ENCODE measurements at regions not wholly inside any gene's neighbourhood (a gene's known extent, or its start where the extent isn't known, plus 50 kb on each side); places are given as distances from the start of the nearest gene placed in this dataset.
"Not testable (repeated sequence)": the region's sequence is repeated elsewhere in the genome, so short reads cannot be mapped to it uniquely, and the experiment has no call there.

DNA sequence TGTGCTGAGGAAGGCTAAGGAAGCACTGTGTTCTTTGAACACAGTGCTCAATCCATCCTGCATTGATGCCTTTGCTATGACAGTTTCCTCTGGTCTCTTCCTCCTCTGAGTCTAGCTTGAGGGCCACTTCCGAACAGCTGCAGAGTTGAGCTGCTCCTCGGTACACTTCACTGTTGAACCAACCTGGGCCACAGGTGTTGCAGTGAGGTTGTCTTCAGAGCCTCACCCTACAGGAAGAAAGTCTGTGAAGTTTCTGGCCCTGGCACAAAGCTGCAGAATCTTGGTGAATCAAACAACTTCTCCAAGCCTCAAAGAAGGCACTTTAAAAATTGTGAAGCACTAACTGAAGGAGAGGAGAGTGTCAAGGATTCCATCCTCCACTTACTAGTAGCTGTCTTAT, 394.0 kb downstream of the KCNRG start:
- intact Hi-C loops (cut with DNase I) = no loop called here
- DNase-seq (ENCODE audit: low spot score) = no peak

DNA sequence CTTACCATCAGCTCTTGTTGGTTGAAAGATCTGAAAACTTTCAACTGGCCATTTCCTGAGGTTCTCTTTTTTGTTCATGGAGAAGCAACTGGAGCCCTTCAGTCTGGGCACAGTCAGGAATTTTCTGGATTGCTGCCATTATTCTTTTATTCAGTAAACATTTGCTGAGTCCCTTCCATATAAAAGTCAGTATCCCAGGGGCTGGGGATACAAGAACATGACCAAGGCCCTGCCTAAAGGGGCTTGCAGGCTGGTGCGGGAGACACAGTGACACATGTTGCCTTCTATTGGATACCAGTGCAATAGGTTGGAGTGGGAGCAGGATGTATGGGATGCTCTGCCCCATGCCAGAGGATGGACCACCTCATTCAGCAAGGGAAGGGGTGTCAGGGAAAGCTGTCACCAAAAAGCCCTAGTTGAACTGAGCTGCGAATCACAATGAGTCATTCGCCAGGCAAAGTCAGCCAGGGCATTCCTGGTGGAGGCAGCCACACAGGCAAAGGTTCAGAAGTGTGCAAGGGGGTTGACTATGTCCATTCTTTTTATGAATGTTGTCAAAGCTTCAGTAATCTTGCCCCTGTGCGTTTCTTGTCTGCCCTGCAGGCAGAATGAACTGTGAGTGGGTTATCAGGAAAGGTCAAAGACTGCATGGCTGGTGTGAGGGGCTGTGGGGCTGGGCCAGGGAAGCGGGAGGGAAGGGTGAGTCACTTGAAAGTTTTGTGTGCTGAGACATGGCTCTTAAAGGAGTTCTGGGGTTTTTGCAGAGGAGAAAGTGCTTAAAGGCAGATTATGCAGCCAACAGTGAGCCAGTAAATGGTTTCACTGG, 395.9 kb downstream of the KCNRG start:
- intact Hi-C loops (cut with DNase I) = no loop called here
- DNase-seq (ENCODE audit: low spot score) = peak; percentile 84

DNA sequence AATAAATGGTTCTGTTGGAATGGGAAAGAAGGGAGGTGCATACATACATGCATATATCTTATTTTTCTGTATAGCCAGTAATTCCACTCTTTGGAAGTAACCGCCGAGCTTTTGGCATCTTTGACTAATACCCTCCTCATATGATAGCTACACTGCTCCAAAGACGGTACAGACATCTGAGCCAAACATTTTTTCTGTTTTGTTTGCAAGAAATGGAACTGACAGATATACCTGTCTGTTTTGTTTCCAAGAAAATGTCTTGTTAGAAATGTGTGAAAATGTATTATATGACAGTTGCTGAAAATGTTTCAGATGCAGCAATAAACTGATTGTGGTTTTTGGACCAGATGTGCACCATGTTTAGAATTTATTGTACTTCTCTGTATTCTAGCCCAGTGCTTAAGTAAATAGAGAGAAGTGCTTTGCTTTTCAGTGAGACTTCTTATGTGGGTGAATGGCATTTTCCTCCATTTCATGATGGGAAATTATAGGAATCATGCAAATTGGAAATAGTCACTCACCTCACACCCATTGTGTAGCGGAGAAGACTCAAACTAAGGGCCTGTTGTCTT, 396.9 kb downstream of the KCNRG start:
- intact Hi-C loops (cut with DNase I) = no loop called here

DNA sequence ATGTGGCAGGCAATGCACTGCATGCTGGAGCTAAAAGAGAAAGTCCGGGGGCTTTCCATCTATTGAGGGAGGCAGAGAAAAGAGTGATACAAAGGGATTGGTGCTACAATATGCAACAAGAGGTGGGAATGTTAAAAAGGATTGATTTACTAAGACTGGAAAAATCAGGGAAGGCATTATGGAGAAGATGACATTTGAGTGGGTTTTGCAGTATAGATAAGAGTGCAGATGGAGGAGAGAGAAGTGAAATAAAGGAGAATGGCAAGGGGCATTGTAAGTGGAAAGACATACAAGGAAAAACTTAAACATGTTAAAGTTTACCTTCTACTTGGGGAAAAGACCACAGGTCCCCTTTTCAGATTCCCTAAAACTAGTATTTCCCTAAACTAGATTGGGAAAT, 399.4 kb downstream of the KCNRG start:
- intact Hi-C loops (cut with DNase I) = no loop called here
- DNase-seq (ENCODE audit: low spot score) = no peak

More for the DNA sequence above, 396.9 kb downstream of the KCNRG start:
- DNase-seq (ENCODE audit: low spot score) = no peak

DNA sequence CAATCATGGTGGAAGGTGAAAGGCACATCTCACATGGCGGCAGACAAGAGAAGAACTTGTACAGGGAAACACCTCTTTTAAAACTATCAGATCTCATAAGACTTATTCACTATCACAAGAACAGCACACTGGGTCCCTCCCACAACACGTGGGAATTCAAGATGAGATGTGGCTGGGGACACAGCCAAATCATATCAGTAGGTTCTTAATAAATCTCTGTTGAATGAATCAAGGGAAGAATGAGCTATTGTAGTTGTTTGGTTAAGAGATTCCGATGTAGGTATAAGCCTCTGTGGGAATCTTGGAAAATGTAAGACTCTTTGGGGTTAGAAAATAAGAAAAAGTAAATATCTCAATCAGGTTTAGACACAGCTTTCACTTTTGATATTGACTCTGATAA, 400.2 kb downstream of the KCNRG start:
- DNase-seq (ENCODE audit: low spot score) = no peak
- intact Hi-C loops (cut with DNase I) = no loop called here

DNA sequence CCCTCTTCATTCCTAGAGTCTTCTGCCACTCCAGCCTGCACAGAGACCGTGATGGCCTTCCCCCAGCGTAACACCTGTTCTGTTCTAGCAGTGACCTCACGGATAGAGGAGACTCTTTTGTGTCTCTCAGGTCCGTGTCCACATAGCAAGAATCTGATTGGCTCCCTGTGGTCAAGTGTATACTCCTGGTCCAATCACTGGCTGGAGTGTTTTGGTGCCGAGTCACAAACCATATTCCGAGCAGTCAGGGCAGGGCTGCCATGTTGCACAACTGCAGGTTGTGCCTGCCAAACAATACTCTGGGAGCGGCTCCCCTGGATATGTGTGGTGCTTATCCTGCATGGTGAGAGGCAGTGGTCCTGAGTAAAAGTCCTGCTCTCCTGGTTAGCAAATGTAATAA, 402.4 kb downstream of the KCNRG start:
- intact Hi-C loops (cut with DNase I) = no loop called here
- DNase-seq (ENCODE audit: low spot score) = no peak

DNA sequence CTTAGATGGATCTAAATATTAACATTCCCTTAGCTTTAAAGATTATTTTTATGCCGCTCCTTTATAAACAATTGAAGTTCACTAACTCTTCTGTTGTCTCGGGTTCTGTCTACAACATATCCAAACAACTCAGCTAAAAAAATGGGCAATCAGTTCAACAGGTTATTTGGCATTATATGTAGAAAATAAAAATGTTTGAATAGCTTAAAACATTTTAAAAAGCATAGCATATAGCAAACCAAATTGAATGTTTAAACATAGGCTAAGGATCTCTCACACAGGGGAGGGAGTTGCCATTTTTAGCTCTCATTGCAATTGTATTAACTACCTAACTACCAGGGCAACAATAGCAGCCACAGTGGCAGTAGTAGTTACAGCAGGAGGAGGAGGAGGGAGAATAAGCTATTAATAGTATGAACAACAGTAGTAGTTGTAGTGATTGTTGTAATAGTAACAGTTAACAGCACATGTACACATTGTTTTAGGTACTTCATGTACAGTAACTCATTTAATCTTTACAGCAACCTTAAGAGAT, 404.2 kb downstream of the KCNRG start:
- intact Hi-C loops (cut with DNase I) = no loop called here
- DNase-seq (ENCODE audit: low spot score) = no peak

DNA sequence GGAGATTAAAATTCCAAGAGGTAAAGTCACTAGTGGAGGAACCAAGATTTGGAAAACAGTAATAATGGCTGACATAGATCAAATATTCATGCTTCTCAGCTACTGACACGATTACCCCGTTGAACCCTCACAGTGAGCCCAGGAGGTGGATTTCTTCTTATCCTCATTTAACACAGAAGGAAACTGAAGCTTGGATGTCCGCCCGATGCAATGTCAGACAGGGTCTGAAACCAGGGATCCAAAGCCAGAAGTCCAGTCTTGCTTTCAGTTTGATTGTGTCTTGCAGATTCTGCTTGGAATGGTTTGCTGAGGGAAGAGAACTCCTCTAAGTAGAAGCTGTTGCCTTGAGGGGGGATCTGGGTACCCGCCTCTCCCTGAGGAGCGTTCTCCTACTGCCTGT, 404.7 kb downstream of the KCNRG start:
- DNase-seq (ENCODE audit: low spot score) = no peak
- intact Hi-C loops (cut with DNase I) = no loop called here

DNA sequence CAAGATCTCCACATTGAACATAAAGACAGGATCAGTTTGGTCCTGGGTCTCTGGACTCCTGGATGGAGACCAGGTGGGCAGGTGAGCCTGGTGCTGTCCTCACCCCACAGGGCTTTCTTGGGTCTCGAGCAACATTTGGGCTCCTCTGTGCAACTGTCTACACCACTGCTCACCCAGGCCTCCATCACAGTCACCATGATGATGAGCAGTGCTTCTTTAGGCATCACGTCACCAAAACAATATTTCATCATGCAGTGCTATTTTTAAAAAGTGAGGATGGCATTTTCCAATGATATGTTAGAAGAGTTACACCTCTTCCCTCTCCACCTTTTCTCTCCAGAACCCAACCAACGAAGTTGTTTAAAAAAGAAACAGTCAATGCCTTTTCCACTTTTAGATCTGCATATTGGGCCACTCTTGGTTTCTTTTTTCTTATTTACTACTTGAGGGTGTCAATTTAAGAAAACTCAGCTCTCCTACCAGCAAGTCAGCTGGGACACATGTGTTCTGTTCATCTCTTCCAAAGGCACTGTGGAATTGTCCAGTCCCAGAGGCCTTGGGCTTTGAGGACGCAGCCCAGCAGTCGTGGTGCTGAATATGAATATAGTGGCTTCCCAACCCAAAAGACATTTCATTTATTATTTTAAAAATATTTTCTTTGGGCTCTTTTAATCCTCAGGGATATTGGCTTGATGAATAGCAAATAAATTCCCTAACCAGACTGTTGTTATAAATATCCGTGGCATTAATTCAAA, 405.7 kb downstream of the KCNRG start:
- no peak for DNase-seq (ENCODE audit: low spot score)
- intact Hi-C loops (cut with DNase I) = no loop called here

DNA sequence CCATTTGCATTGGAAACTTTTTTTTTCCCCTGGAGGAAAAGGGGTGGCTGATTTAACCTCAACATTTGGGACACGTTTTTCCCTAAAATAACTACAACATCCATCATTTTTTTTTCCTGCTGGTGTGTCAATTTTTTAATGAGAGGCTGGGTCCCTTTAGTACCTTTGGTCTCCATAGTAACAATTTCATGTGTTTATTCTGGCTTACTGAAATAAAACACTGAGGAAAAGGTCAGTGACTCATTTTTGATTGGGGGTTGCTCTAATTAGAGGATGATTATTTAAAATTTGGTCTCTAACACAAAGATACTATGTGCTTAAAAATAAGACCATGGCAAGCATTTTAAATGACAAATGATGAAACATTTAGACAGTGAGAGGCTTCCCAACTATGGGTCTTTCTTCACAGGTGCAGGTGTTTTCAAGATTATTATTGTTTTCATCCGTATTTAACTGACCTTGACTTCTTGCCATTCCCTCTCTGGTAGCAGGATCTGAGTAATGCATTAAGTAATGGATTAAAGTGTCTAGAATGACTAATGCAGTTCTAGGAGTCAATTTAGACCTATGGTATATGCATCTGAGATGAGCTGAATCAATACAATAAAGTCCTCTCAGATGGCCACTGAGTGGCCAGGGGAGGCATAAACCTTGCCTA, 406.4 kb downstream of the KCNRG start:
- no peak for DNase-seq (ENCODE audit: low spot score)
- intact Hi-C loops (cut with DNase I) = loop anchor here in 1 of 2 donors (1.0 kb wide), 1 partner anchor 25 kb away; no protein-coding TSS in a partner anchor

DNA sequence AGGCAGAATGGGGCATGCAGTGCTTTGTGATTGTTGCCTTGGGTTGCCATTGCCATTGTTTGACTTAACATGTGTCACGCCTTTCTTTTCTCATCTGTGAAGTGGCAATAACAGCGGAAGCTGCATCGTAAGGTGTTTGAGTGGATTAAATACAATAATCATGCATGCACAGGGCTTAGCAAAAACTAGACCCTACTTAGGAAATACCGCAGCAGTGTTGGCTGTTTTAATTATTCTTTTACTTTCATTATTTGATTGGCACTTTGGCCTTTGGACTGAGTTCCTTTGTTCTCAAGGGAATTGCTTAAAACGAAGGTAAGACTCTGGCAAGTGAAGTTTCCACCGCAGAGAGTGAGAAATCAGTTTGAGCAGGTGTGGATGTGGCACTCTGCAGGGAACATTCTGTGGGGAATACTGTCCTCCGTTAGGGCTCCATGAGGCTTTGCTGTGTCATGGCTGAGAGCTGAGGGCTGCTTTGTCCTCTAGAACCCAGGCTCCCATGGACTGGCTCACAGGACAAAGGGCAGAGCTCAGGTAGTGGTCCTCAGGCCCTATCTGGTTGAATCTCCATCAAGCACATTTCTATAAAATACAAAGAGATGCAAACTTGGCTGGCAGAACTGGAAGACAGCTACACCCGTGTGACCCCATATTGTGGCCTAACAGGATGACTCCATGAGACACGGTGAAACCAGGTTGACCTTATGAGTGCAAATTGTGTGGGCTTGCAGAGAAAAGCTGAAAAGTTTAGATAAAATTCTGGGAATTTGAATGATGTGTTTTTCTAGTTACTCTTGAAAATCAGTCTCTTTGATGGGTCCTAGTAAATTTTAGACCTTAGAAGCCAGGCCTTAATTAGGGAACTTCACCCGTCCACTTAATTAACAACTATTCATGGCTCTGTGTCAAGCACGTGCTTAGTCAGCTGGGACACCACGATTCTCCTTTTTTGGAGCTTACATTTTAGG, 407.2 kb downstream of the KCNRG start:
- DNase-seq (ENCODE audit: low spot score) = no peak
- intact Hi-C loops (cut with DNase I) = loop anchor here in 1 of 2 donors (1.0 kb wide), 1 partner anchor 26 kb away; no protein-coding TSS in a partner anchor

DNA sequence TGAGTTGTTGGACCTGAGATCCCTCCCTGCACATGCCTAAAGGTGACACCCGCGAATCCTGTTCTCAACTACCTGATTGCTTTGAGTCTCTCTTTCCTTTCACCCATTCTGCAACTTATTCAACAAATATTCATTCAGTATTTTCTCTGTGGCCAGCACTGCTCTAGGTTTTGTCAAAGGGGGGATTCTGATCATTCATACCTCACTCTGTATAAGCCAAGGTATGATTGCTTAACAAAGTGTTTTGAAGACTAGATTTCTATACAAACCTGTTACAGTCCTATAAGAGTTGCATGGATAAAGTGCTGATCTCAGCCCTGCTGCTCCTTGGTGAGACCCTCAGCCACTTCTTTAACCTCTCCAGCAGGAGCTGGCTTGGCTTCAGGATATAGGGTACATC, 409.7 kb downstream of the KCNRG start:
- no peak for DNase-seq (ENCODE audit: low spot score)
- intact Hi-C loops (cut with DNase I) = no loop called here

DNA sequence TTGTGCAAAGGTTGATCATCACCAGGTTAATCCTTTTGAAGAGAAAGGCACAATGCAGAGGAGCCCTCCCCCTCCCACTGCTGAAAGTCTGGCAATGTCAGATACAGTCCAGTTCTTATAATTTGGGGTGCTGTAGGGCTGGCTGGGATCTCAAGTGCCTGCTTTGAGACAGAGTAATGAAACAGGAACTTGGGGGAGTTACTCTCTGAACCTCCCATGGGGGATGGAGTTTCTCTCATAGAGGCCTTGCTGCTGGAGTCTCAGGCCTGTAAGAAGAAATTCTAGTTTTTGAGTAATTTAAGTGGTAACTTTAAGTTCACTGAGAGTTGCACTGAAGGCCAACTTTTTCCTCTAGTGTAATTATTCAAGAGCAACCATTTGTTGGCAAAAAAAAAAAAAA, 410.5 kb downstream of the KCNRG start:
- intact Hi-C loops (cut with DNase I) = no loop called here
- no peak for DNase-seq (ENCODE audit: low spot score)

DNA sequence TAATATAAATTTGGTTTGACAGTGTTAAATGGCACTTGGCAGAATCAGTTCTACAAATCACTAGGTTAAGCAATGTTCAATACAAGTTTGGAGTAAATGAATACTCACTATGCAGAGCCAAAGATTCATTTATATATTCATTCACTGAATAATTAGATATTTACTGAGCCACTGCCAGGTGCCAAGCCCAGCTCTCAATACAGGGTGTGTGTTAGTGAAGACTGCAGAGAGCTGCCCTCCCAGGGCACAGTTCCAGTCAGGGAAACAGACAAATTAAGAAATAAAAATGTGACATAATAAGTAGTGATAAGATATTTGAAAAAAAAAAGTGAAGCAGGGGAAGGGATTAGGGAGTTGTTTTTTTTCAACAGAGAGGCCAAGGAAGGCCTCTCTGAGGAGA, 411.7 kb downstream of the KCNRG start:
- intact Hi-C loops (cut with DNase I) = no loop called here
- no peak for DNase-seq (ENCODE audit: low spot score)

DNA sequence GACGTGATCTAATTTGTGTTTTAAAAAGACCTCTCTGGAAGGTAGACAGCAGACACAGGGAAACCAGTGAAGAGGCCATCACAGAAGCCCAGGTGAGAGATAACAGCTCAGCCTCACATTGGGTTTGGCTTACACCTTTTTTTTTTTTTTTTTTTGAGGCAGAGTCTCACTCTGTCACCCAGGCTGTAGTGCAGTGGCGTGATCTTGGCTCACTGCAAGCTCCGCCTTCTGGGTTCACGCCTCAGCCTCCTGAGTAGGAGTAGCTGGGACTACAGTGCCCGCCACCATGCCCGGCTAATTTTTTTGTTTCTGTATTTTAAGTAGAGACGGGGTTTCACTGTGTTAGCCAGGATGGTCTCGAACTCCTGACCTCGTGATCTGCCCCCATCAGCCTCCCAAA, 412.3 kb downstream of the KCNRG start:
- DNase-seq (ENCODE audit: low spot score); intact Hi-C loops (cut with DNase I): not testable (repeated sequence)

DNA sequence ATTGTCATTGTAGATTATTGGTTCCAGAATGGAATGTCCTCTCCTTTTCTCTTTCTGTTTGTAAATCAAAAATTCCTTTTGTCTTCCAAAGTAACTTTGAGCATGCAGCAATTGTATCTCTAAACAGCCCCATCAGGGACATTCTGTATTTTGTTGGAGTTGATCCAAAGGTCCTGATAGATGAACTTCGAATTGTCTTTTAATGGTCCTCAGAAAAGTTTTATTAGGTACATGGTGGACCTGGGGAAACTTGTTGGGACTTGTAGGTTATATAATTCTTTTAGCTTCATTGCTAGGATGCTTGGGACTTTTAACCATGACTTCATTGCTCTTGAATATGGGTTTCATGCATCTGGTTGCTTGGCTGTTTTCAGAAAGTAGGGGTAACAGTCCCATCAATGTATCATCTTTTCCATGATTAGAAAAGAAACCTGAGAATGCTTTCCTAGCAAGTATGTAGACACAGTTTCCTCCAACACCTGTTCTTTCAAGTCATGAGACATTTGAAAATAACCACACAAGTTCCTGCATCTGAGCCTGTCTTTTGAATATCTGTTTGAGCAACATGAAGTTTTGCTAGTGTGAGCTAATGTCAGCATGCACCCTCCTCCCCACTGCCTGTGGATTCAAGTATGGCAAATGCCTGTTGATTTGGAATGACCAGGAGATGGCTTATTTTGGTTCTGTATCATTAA, 413.1 kb downstream of the KCNRG start:
- intact Hi-C loops (cut with DNase I) = no loop called here
- DNase-seq (ENCODE audit: low spot score) = no peak

DNA sequence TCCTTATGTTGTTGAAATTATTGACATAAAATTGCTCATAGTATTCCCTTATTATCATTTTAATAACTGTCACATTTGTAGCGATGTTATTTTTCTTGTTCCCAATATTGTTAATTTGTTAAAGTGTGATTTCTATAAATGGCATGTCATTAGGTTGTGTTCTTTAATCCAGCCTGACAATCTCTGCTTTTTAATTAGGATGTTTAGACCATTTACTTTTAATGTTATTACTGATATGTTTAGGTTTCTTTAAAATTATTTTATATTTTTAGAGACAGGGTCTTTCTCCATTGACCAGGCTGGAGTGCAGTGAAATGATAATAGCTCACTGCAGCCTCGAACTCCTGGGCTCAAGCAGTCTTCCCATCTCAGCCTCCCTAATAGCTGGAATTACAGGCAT, 408.5 kb downstream of the DLEU7 start:
- intact Hi-C loops (cut with DNase I) = no loop called here
- no peak for DNase-seq (ENCODE audit: low spot score)

DNA sequence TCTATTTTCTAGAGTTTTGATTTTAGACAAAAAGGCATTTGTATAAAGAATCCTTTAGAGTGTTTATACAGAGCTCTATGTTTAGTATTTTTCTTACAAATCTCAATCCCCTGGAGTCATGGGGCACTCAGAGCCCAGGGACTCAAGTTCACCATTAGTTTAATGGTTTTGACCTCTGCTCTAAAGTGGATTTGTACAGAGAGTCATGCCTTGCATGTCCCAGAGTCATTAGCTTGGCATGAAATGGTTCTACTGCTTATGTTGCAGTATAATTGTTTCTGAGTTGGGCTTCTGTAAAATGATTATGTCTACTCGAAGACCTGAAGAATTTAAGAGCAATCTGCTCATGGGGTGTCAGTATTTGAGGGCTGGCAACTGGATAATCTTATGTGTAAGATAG, 406.2 kb downstream of the DLEU7 start:
- DNase-seq (ENCODE audit: low spot score) = no peak
- intact Hi-C loops (cut with DNase I) = no loop called here

Measured in posterior vena cava (tissue), 2 donors.